Stimulated activated naive CD4-positive, alpha-beta T cell (primary cell): ENCODE measurements at regions not wholly inside any gene's neighbourhood (a gene's known extent, or its start where the extent isn't known, plus 50 kb on each side); places are given as distances from the start of the nearest gene placed in this dataset.
A peak's percentile ranks its signal among the peaks of the same experiment; 100 is the strongest.
"Not testable (repeated sequence)": the region's sequence is repeated elsewhere in the genome, so short reads cannot be mapped to it uniquely, and the experiment has no call there.

Source experiments
- DNase-seq, 6 experiments: peaks; one replicate each; lab custom pipeline; 2025; lab: John Stamatoyannopoulos, UW

DNA sequence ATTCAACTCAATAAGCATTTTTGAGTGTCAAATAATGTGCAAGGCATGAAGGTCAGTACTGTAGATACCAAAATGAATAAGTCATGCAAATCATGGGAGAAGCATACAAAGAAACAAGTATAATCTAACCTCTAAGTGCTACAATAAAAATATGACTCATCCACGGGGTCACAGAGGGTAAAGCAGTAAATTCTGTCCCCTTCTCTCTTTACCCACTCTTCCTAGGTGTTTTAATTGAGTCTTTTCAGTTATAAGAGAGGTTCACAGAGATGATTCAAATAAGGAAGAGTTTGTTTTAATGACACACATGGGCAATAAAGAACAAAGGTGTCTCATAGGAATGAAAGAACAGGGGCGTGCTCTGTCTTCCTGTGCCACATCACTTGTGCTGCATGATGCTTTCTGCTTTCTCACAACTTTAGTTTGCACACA, 71.5 kb upstream of the DAAM1 start:
- DNase-seq, result no peak

DNA sequence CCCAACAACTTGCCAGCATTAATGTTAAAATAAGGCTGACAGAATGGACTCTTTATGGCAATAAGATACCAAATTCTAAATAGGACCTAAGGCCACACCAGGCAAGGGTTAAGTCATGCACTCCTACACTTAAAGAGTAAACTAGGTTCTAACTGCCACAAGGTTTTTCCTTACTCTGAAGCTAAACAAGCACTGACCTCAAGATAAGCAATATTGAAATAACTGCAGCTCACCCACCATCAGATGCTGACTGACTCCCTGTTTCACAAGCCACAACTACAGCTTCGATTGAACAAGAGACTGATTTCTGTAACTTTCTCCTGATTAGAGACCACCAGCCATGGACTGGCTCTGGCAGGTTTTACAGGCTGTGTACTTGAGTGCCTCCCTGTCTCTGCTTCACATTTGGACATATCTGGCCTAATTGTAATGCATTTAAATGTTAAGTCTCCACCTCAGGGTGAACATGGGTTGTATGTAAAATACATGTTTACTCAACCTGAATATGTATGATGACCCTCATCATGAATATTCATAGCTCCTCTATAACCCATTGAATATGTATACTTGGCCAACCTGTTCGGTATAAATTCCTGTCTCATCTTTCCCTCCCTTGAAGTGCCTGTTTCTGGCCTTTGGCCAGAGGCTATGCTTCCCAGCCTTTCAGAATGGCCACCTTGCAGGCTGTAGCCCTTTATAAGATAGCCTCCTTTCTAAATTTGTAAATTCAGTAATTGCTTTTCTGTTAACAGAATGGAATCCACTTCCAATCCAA, 70.5 kb upstream of the DAAM1 start:
- DNase-seq, result no peak

DNA sequence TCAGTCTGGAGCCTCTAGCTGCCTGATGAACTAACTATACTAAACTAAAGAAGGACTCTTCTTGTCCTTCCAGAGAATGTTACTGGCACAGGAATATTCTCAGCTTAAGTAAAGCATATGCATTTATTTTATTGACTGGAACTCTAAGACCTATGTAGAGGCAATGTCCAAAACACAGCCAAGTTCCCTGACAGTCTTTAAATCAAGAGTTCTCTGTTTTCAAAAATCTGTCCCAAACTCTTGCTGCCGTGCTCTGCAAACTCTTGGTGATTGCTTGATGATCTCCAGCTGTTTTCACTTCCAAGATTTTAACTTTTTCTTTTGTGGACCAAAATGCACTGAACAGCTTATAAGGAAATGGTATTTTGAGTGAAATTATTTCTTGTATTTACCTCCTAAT, 67.5 kb upstream of the DAAM1 start:
- no peak for DNase-seq

DNA sequence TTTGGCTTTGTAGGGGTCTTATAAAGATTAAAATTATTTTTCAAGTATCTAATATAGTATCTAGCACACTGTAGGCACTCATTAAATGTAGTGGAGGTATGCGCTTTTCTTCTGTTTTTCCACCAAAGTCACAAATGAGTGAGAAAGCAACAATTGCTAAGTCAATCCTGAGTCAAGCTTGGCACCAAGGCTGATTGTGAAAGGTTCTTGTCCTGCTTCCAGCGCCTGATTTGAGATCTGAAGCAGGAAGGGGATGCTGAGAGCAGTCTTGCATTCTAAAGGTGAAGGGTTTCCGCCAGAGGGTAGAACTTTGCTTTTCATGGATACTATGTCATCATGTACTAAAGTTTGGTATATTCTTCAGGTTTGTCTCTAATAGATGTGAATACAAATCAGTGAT, 64.9 kb upstream of the DAAM1 start:
- no peak for DNase-seq

DNA sequence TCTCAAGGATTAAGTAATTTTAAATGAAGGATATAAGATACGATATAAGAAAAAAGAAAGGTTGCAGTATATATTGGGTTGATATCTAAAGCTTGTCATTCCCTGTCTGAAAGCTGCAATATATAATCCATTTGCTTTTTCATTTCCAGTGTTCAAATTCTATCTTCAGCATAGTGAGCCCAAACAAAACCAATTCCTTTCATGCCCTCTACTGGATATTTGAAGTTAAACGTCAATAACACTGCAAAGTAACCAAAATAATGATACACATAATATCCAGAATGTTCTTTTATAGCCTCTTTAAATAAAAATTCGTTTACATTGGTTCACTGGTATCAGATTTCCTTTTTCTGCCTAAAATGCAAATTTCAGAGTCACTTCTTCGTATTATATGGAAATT, 64.5 kb upstream of the DAAM1 start:
- DNase-seq, result no peak

DNA sequence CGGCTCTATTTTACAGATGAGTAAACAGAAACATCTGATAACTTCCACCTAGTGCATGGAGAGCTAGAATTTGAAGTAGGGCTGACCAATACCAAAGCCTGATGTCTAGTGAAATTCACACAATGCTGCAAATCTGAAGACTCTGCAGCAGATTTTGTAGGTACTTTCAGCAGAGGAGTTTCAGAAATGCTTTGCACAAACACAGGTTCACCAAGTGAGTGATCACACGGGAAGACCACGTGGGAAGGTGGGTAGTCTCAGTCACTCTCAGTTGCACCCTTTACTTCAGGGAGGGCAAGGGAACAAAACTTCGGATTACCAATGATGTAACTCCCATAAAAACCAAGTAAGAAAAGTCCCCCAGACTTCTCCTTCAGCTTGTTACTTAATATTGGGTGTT, 63.3 kb upstream of the DAAM1 start:
- no peak for DNase-seq

DNA sequence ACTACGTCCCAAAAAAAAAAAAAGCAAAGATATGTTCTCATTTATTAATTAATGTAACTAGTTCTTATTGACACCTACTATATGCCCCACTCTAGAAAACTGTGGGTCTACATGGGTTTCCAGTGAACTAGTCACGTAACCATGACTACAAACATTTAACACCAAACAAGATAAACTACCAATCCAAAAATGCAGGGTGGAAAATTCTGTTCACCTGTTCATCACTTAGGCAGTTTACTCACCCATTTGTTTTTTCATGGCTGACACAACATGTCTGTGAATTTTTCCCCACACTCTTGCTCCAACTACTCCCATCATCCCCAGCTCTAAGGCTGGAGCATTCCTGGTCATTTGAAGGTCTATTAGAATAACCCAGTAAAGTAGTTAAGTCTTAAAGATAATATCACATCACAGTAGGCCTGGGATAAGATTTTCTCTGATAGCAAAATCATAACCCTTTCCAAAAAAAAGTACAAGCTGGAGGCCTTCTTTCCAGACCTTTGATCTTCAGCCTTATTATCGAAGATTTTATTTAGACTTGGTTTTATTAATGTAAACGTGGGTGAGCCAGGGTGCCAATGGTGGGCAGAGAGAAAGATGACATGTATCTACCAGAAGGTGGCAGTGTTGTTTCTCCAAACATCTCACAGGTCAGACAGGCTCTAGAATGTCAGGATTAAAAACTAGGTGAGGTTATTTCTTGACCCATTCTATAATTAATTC, 61.6 kb upstream of the DAAM1 start:
- DNase-seq, result peak in 3 of 6 experiments; percentile 23 to 65 (median 51)

DNA sequence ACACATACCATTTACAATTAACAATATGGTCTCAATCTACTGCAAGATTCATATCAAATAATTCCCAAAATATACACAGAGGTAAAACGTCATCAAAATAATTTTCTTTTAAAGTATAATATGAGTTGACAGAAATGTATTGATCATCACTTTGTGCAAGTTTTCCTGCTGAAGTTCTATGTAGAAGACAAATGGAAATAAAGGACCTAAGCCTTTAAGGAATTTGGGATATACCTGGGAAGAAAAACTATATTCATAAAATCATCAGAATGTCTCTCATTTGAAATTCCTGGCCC, 61.1 kb upstream of the DAAM1 start:
- no peak for DNase-seq

DNA sequence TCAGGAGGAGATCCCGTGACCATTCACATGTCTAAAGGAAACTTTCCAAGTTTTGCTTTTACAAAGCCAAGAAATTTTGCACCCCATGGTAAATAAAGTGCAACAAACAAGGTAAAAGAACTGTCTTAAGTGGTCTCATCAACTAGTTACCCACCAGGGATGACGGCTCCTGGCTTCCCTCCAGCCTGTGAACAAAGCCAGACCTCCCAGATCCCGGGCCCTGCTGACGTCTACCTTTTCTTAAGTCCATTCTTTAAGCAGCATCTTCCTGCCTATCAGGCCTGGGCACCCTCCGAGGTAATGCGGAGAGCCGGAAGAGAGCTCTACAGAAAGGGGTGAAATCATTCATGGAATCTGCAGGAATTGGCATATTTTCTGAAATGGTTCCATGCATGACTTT, 58.0 kb upstream of the DAAM1 start:
- DNase-seq, result no peak

DNA sequence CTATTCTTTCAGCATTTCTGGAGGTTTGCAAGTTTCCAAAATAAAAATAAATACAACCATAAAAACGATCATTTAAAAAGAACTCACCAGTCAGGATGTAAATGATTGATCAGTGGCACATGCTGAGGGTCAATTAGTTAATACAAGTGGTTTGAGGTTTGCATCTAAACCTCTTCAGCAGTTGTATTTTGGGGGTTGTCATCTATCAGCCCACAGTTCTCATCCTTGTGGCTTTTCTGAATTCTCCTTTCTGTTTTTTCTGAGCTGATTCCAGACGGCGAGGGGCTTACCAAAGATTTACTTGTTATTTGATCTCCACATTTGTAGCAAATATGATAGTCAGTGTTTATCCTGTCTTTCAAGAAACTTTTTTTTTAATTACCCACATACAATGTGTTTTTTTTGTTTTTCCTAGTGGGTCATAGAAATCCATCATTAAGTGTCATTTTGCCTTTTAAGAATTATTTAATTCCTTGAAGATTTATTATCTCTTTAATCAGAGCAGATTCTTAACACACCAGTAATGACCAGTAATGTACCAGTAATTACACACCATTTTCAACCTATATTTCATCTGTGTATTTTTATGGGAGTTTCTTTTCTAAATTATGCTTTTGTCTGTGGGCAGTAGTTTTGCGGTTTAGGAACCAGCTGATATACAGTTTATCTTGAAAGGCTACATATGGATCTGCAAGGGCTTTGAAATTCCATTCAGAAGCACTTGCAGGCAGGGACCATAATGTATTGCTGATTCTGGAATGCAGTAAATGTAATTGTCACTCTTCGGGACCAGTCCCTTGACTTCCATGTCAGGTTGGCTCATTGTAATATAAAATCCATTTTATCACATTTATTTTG, 56.3 kb upstream of the DAAM1 start:
- no peak for DNase-seq

DNA sequence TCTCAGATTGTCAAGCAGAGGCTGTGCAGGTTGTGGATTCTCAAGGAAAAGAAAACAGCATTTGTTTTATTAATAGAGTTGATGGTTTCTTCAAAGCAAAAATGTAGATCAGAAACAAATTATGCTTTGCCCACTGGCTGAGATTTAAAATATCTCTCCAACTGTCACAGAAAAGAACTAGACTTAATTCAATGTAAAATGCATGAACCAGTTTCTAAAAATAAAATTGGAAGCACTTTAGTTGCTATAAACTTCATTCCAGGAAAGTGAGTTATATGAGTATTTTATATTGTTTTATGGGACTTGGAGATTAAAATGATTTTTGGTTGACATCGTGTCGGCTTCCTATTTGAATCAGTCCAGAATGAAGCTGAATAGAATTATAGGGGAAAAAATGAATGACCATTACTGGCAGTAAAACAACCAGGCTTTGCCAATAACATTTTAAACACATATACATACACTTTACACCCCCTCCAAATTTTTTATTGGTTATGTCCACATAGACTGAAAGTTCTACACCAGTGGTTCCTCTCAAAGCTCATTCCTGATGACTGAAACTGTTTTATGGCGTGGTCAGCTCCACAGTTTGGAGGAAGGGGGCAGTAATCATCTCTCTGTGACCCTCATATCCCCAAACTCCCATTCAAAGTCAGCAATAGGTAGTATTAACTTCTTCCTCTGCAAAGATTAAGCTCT, 55.5 kb upstream of the DAAM1 start:
- DNase-seq, result no peak

DNA sequence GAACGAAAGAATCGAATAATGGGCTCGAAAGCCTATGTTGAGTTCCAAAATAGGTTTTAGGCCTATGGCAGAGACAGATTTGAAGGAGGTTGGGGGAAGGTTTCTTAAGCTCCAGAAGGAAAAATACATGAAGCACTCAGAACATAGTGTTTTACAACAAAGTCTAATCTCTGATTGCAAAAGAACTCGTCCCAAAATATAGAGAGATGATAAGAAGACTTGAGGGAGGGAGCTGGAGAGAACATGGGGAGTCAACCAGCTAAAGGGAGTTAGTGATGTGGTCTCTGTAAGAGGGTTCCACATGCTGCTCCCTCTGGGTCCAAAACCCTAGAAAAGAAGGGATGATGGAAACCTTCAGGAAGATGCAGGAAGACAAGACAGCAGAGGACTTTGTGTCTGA, 54.8 kb upstream of the DAAM1 start:
- no peak for DNase-seq

DNA sequence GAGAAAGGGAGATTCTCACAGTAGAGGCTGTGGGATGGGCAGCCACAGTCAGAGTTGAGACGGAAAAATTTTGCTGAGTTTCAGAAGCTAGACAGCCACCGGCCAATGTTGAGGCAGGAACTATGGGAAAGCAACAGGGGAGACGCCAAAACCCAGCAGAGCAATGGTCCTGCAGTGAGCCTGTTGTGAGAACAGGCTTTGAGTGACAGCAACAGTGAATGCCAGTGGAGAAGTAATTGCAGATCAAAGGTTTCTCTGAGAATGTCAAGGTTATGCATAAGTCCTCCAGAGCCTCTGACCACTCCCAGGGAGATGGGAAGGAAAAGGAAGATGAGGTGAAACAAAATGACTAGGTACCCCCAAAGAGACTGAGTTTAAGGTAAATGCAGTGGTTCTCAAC, 54.2 kb upstream of the DAAM1 start:
- DNase-seq, result no peak

DNA sequence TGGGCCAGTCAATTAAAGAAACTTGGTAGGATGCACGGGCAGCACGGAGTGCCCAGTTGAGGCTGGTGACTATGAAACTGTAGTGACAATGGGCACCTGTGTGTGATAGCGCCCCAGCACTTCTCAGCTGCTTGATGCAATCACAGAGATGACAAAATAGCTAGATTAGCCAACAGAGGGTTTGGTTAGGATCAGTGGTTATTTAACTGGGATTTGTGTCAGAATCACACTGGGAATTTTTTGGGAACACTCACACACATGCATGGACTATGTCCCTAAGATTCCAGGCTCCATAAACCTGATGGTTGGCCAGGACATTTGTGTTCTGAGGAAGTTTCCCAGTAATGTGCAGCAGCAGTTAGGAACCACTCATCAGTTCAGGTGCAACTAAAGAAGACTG, 51.2 kb upstream of the DAAM1 start:
- DNase-seq, result no peak

DNA sequence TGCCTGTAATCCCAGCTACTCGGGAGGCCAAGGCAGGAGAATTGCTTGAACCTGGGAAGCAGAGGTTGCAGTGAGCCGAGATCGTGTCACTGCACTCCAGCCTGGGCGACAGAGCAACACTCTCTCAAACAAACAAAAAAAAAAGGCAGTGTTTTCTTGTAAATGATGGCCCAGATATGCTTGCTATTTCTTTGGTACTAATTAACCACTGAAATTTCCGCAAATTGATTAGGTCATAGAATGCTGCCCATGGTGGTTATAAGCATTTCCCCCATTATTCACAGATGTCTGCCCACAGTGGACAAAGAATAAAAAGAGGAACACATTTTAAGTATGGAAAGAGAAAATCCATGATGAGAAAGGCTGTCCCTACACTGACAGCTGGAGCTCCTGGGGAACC, 49.9 kb upstream of the DAAM1 start:
- not testable (repeated sequence) for DNase-seq
